Peyer's patch (tissue), 4 donors: ENCODE measurements at regions not wholly inside any gene's neighbourhood (a gene's known extent, or its start where the extent isn't known, plus 50 kb on each side); places are given as distances from the start of the nearest gene placed in this dataset.
"Not testable (repeated sequence)": the region's sequence is repeated elsewhere in the genome, so short reads cannot be mapped to it uniquely, and the experiment has no call there.

Experiments used
- DNase-seq, 3 donors: peaks; one replicate each; pipeline ENCODE4 v3.0.0-alpha.2; 2017 to 2019
- H3K27ac ChIP-seq, 4 donors: fragments of 200-600 bp; sonication (generic); one replicate each; pipeline ENCODE4 v1.5.1; 2016 to 2019
- H3K27me3 ChIP-seq, 2 donors: fragments of 200-600 bp; sonication (generic); one replicate each; pipeline ENCODE4 v1.5.1; 2019
- H3K36me3 ChIP-seq, 3 donors: fragments of 200-600 bp; sonication (generic); one replicate each; pipeline ENCODE4 v1.5.1; 2016 to 2019
- H3K4me1 ChIP-seq, 4 donors: fragments of 200-600 bp; sonication (generic); one replicate each; pipeline ENCODE4 v1.5.1; 2016 to 2019
- H3K4me3 ChIP-seq, 4 donors: fragments of 200-600 bp; sonication (generic); 1 replicate in 3 of 4; 2 replicates in 1 of 4; pipeline ENCODE4 v1.5.1; 2016 to 2019; ENCODE audit warnings: mild to moderate bottlenecking in 1 of 4
- H3K9me3 ChIP-seq, 4 donors: fragments of 200-600 bp; sonication (generic); one replicate each; pipeline ENCODE4 v1.5.1; 2016 to 2019; ENCODE audit warnings: mild to moderate bottlenecking in 1 of 4
- POLR2A ChIP-seq, 2 donors: fragments of 450-650 bp; IDR thresholded peaks; one replicate each; pipeline ENCODE4 v1.5.1; 2017; ENCODE audit warnings: antibody characterized with exemption in 2 of 2, mild to moderate bottlenecking in 2 of 2, moderate library complexity in 2 of 2
- TF ChIP-seq, protein P1 (sequence below), 6 experiments: fragments of 450-650 bp in 4 of 6; fragments of 200-600 bp in 2 of 6; sonication (generic) in 1 of 6; IDR thresholded peaks; one replicate each; pipeline ENCODE4 v1.5.1; 2017 to 2019; ENCODE audit warnings: antibody characterized with exemption in 6 of 6, mild to moderate bottlenecking in 3 of 6, moderate library complexity in 1 of 6

DNA sequence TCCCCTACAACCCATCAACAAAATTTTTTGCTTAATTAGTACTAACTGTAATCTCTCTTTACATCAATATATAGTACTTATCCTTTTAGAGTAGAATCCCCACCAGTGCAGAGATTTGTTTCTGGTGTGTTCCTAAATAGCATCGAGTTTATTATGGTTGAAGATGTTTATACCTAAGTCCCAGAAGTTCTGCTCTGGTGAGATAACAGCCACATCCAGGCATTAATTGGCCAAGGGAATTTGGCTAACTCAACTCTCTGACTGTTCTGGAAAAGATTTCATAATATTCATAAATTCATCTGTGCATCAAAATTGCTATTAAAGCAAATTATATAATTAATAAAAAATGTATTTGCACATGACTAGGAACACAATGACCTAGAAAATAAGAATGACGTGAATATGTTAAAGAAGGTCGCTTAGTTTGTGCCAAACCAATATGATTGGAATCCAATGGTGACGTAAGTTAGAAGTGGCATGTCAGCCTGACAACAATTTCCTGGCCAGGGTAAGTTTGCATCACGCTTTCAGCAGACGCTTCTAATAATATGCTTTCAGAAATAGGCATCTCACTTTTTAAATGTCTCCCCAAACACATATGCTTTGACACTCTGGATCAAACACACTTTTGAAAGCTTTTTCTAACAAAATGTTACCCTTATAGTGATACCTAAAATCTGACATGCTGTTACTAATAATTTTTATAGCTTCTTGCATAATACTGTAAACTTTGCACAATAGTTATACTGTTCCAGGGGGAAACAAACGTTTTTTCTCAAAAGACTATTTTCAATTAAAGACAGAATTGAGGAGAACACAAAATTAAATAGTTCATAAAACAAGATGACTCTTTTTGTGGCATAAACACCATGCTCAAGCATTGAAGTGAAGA lies 236.7 kb downstream of the TENT5A start:
- no peak overlapping the region for H3K4me3 ChIP-seq
- H3K4me1 ChIP-seq: no peaks in the 10 kb centered on the region
- H3K27me3 ChIP-seq: no peaks in the 10 kb centered on the region
- H3K9me3 ChIP-seq: no peaks in the 10 kb centered on the region
- no peak for TF ChIP-seq POLR2A (IDR thresholded peaks at IDR 0.05)
- TF ChIP-seq, protein P1, sequence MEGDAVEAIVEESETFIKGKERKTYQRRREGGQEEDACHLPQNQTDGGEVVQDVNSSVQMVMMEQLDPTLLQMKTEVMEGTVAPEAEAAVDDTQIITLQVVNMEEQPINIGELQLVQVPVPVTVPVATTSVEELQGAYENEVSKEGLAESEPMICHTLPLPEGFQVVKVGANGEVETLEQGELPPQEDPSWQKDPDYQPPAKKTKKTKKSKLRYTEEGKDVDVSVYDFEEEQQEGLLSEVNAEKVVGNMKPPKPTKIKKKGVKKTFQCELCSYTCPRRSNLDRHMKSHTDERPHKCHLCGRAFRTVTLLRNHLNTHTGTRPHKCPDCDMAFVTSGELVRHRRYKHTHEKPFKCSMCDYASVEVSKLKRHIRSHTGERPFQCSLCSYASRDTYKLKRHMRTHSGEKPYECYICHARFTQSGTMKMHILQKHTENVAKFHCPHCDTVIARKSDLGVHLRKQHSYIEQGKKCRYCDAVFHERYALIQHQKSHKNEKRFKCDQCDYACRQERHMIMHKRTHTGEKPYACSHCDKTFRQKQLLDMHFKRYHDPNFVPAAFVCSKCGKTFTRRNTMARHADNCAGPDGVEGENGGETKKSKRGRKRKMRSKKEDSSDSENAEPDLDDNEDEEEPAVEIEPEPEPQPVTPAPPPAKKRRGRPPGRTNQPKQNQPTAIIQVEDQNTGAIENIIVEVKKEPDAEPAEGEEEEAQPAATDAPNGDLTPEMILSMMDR (IDR thresholded peaks at IDR 0.05): no peak
- DNase-seq: no peak
- H3K36me3 ChIP-seq: no peaks in the 10 kb centered on the region
- no peak overlapping the region for H3K27ac ChIP-seq

DNA sequence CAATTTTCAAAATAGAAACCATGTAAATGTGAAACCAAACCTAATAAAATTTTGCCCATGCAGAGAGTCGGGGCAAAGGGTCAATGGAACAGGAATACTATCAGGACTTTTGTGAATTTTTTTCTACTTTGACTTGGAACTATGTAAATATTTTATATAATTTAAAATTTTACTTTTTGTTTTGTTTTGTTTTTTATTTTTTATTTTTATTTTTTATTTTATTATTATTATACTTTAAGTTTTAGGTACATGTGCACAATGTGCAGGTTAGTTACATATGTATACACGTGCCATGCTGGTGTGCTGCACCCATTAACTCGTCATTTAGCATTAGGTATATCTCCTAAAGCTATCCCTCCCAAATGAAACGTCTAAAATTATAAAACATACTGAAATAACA lies 238.3 kb downstream of the TENT5A start:
- H3K9me3 ChIP-seq, H3K27me3 ChIP-seq, H3K27ac ChIP-seq, H3K36me3 ChIP-seq, H3K4me1 ChIP-seq, DNase-seq, H3K4me3 ChIP-seq: not testable (repeated sequence)

DNA sequence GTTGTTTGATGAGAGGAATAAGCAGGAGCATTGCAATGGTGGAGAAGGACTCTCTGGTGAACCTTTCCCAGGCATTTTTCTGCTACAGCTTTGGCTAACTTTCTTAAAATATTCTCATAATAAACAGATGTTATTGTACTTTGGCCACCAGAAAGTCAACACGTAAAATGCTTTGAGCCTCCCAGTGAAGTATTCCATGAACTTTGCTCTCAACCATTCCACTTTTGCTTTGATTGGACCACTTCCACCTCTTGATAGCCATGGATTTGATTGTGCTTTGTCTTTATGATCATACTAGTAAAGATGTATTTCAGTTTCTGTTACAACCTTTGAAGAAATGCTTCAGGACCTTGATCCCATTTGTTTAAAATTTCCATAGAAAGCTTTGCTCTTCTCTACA lies 241.1 kb downstream of the TENT5A start:
- Histone ChIP-seq H3K36me3 (no peaks in the 10 kb centered on the region), H3K9me3 (no peaks in the 10 kb centered on the region), H3K27me3 (no peaks in the 10 kb centered on the region), H3K4me1 (no peaks in the 10 kb centered on the region), H3K4me3 (no peak overlapping the region), H3K27ac (no peak overlapping the region)
- no peak for DNase-seq
- TF ChIP-seq, protein P1 (IDR thresholded peaks at IDR 0.05): no peak

DNA sequence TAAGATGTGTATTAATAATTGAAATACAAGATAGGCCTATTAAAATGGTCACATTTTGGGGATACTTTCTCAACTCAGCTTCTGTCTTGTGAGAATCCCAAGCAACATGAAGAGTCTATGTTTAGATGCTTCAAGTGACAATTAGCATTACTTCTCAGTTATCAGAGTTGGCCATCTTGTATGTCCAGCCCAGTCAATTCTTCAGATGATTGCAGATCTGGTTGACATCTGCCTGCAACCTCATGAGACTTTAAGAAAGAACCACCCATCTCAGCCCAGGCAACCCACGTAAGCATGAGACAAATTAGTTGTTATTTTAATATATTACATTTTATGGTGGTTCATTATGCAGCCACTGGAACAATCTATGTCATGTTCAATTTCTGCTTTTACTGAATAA lies 256.5 kb downstream of the TENT5A start:
- Histone ChIP-seq H3K36me3 (no peaks in the 10 kb centered on the region), H3K27ac (no peak overlapping the region), H3K9me3 (no peaks in the 10 kb centered on the region), H3K4me3 (no peak overlapping the region), H3K27me3 (no peaks in the 10 kb centered on the region), H3K4me1 (no peaks in the 10 kb centered on the region)
- TF ChIP-seq POLR2A (IDR thresholded peaks at IDR 0.05): no peak
- TF ChIP-seq, protein P1 (IDR thresholded peaks at IDR 0.05): no peak
- DNase-seq: no peak

DNA sequence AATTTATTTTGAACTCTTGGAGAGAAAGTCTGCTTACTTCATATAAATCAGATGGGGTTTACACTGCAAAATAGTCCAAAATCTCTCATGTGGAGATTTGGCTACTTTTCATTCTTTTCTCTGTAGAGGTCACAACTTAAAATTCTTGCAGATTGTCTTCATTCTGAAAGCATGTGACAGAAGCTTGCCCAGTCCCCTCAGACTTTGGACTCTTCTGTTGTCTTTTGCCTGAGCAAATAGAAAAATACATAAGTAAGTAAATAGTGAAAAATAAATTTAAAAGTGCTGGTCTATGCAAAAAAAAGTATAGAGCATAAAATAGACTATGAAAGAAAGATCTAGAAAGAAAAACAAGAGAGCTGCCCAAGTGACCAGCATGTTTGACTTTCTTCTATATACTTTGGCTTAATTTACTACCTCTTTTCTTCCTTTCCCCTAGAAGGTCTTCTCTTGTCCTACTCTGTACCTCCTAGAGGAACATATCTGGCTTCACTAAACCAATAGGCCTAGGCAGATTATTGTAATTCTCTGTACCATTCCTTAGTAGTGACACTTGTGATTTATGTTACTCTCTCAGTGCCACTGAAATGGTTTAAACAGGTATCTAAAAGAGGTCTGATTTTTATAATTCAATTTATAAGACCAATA lies 260.9 kb downstream of the TENT5A start:
- H3K36me3 ChIP-seq: no peaks in the 10 kb centered on the region
- no peak for DNase-seq

DNA sequence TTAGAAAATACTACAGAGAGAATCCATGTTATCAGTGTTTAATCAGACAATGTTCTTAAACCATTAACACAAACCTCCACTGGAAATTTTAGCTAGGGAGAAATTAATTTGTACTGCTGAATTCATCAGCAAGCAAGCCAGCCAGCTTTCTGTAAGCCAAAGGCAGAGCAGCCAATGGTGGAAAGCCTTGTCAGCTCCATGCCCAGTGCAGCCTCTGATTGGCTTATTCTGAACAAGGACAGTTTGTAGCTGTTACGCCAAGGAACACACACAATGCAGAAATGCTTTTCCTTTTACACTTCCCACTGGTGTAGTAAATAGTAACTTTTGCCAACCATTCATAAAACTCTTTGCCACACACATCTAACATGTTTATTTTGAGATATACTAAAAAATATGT lies 265.0 kb downstream of the TENT5A start:
- Histone ChIP-seq H3K4me3 (no peak overlapping the region), H3K36me3 (no peaks in the 10 kb centered on the region), H3K27ac (no peak overlapping the region), H3K9me3 (no peaks in the 10 kb centered on the region), H3K27me3 (no peaks in the 10 kb centered on the region), H3K4me1 (no peaks in the 10 kb centered on the region)
- DNase-seq: peak in 1 of 3 donors; percentile 44
- TF ChIP-seq, protein P1 (IDR thresholded peaks at IDR 0.05): no peak
- no peak for TF ChIP-seq POLR2A (IDR thresholded peaks at IDR 0.05)

More for the DNA sequence above, 260.9 kb downstream of the TENT5A start:
- no peak overlapping the region for H3K27ac ChIP-seq
- TF ChIP-seq, protein P1 (IDR thresholded peaks at IDR 0.05): no peak
- no peak for TF ChIP-seq POLR2A (IDR thresholded peaks at IDR 0.05)
- H3K27me3 ChIP-seq: no peaks in the 10 kb centered on the region
- H3K9me3 ChIP-seq: no peaks in the 10 kb centered on the region
- no peak overlapping the region for H3K4me3 ChIP-seq
- H3K4me1 ChIP-seq: no peaks in the 10 kb centered on the region
